ENCODE measurements at regions not wholly inside any gene's neighbourhood (a gene's known extent, or its start where the extent isn't known, plus 50 kb on each side); places are given as distances from the start of the nearest gene placed in this dataset.

DNA sequence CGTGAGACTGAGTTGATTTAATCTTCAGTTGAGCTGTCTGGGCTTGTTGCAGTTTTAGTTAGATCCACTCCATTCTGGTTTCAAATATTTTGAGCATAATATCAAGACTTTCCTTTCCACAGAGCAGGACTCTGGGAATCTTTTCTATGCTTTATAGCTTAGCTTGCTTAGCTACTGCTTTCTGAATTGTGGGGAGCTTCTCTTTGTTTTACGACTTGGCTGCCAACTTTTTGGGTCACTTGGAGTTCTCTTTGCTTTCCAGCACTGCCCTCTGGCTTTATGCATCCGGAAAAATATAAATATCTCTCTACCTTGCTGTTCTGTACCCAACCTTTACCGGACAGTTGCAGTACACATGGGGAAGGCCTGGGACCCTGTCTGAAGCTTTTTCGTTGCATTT, 292.1 kb downstream of the STIM2 start:
- TF ChIP-seq, protein P1, sequence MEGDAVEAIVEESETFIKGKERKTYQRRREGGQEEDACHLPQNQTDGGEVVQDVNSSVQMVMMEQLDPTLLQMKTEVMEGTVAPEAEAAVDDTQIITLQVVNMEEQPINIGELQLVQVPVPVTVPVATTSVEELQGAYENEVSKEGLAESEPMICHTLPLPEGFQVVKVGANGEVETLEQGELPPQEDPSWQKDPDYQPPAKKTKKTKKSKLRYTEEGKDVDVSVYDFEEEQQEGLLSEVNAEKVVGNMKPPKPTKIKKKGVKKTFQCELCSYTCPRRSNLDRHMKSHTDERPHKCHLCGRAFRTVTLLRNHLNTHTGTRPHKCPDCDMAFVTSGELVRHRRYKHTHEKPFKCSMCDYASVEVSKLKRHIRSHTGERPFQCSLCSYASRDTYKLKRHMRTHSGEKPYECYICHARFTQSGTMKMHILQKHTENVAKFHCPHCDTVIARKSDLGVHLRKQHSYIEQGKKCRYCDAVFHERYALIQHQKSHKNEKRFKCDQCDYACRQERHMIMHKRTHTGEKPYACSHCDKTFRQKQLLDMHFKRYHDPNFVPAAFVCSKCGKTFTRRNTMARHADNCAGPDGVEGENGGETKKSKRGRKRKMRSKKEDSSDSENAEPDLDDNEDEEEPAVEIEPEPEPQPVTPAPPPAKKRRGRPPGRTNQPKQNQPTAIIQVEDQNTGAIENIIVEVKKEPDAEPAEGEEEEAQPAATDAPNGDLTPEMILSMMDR (IDR thresholded peaks at IDR 0.05; ENCODE audit: borderline replicate concordance, insufficient read depth, low read depth, low read length), result no peak

DNA sequence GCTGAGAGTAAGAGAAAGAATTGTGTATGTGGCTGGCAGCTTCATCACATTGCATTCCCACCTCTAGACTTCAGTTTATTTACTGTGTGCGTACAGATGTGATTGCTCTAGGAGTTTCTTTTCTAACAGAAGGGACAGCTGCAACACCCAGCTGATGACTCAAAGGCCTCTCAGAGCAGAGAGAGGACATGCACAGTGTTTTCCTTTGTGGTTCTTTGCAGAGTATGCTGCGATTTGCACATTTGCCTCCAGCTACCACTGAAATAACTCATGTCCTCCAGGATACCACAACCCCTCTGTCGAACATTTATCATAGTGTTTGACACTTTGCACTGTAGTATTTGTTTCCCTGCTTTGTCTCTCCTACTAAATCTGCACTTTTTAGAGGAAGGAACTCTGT, 294.1 kb downstream of the STIM2 start:
- TF ChIP-seq, protein P1 (IDR thresholded peaks at IDR 0.05; ENCODE audit: borderline replicate concordance, insufficient read depth, low read depth, low read length), result no peak

More for the DNA sequence above, 292.1 kb downstream of the STIM2 start:
- H3K4me3 ChIP-seq (ENCODE audit: low read depth, low read length), result no peak overlapping the region

DNA sequence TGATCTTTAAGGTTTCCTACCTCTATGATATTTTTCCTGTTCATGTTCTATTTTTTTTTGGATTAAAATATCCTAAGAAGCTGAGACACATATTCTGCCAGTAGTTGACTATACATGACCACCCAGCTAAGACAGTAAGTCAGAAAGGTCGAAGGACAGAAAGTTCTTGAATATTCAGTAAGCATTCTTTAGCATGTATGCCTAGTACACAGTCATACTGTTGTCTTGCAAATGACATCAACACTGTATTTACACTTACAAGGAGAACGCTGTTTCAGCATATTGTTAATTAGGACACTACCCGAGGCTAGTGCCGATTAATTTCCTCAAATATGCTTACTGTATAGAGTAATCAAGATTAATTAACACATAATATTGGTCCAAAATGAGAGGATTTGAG, 300.6 kb downstream of the STIM2 start:
- no peak overlapping the region for H3K4me3 ChIP-seq (ENCODE audit: low read depth, low read length)
- TF ChIP-seq, protein P1 (IDR thresholded peaks at IDR 0.05; ENCODE audit: borderline replicate concordance, insufficient read depth, low read depth, low read length), result no peak

More for the DNA sequence above, 294.1 kb downstream of the STIM2 start:
- H3K4me3 ChIP-seq (ENCODE audit: low read depth, low read length), result no peak overlapping the region

DNA sequence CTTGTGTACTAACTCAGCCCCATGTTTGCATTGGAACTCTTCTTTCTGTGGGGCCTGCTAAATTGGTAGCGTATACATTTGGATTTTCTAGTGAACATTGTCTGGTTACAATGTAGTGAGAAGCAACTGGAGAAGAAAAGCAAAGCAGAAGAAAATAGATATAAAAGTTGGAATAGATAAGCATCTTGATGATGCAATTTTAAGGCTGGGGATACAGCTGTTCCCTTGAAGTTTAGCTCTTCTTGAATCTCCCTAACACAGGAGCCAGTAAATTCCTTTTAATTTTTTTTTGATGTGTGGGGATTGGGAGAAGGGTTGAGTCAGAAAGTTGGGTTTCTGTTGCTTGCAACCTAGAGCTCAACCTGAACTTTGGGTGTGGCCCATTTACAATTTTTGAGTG, 308.1 kb downstream of the STIM2 start:
- TF ChIP-seq, protein P1 (IDR thresholded peaks at IDR 0.05; ENCODE audit: borderline replicate concordance, insufficient read depth, low read depth, low read length), result no peak
- no peak overlapping the region for H3K4me3 ChIP-seq (ENCODE audit: low read depth, low read length)

DNA sequence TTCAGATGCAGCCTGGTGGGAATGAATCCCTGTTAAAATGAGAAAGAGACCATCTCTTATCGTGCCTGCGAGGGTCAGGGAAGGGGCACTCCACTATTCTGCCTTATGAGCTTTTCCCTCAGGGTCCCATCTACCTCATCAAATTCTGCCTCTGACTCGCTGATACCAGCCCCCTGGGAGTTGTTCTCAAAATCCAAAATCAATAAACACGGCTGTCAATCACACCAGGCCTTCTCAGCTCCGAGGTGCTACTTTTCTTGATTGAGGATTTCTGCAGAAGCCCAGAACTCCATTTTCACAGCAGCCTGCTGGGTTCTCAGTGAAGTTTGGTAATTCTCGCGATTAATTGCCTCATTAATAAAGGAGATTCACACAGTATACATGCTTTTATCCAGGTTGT, 312.6 kb downstream of the STIM2 start:
- TF ChIP-seq, protein P1 (IDR thresholded peaks at IDR 0.05; ENCODE audit: borderline replicate concordance, insufficient read depth, low read depth, low read length), result no peak
- no peak overlapping the region for H3K4me3 ChIP-seq (ENCODE audit: low read depth, low read length)

DNA sequence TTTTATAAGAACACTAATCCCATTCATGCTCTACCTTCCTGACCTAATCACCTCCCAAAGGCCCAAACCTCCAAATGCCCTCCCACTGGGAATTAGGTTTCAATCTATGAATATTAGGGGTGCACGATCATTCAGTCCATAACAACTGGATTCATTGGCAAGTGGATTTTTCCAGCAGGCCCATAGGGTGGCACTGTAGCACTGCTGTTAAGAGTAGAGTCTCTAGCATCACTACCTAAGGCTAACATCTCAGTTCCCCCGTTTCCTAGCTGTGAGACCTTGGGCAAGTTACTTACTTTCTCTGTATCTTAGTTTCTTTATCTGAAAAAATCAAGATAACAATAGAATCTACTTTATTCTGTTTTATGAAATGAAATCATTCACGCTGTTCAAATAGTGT, 315.8 kb downstream of the STIM2 start:
- TF ChIP-seq, protein P1 (IDR thresholded peaks at IDR 0.05; ENCODE audit: borderline replicate concordance, insufficient read depth, low read depth, low read length), result no peak
- no peak overlapping the region for H3K4me3 ChIP-seq (ENCODE audit: low read depth, low read length)

DNA sequence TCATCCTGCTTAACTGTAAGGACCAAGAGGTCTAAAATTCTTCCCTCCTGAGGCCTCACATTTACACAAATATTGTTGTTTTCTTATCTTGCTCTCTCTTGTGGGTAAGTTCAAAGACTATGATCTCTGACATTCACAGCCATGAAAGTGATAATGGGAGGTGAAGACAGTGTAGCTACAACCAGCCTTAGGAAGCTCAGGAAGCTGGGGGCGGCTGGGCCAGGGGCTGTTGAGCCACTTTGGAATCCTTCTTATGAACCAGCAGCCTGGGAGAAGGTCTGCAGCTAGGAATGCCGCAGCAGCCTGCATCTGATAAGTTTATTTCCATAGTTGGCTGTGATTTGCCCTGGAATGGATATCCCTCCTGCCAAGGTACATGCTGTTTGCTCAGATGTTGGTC, 316.2 kb downstream of the STIM2 start:
- H3K4me3 ChIP-seq (ENCODE audit: low read depth, low read length), result no peak overlapping the region
- TF ChIP-seq, protein P1 (IDR thresholded peaks at IDR 0.05; ENCODE audit: borderline replicate concordance, insufficient read depth, low read depth, low read length), result no peak
